HCT116 (cell line): ENCODE measurements at regions not wholly inside any gene's neighbourhood (a gene's known extent, or its start where the extent isn't known, plus 50 kb on each side); places are given as distances from the start of the nearest gene placed in this dataset.

Source experiments
- ATAC-seq: fragments of 200-7000 bp; cut with Tn5 transposase; 2 replicates; pipeline ENCODE4 v1.9.1; 2020; ENCODE audit warnings: mild to moderate bottlenecking, moderate library complexity
- BruUV-seq: library from RNA; stranded (reverse); fragments of 400-500 nt; replicated peaks from 2 replicates; lab custom pipeline; 2021; lab: Mats Ljungman, UMichigan
- CTCF ChIA-PET: fragments of 300-600 bp; sonication (Branson Sonifier 250); formaldehyde crosslinking; loops from one replicate; lab custom pipeline; 2021; ENCODE audit warnings: antibody characterized with exemption; lab: Charles Lee
- POLR2A ChIA-PET: fragments of 300-600, 350-600 bp; sonication (Branson Sonifier 250); formaldehyde crosslinking; loops from one replicate; lab custom pipeline; 2021; ENCODE audit warnings: antibody characterized with exemption; lab: Charles Lee
- RAD21 ChIA-PET, 2 experiments: fragments of 300-600 bp; sonication (Branson Sonifier 250); formaldehyde crosslinking; loops; one replicate each; lab custom pipeline; 2023; ENCODE audit warnings: low total read pairs in 2 of 2; ENCODE audit not compliant: uncharacterized antibody in 2 of 2, unreplicated experiment in 2 of 2, low non-redundant PET in 1 of 2; lab: Charles Lee
- DNase-seq: peaks from one replicate; pipeline ENCODE4 v3.0.0-alpha.2; 2010; ENCODE audit warnings: low read depth, low spot score
- H2AFZ ChIP-seq: fragments of 200-600 bp; shearing (Covaris generic), sonication (generic); 2 replicates; pipeline ENCODE4 v1.6.1; 2017; ENCODE audit warnings: low read depth, mixed run types, mixed read lengths, antibody characterized with exemption, low read length; ENCODE audit not compliant: poor library complexity, severe bottlenecking
- H3K27ac ChIP-seq: 2 replicates; pipeline ENCODE4 v1.5.1; 2012; ENCODE audit warnings: low read depth, low read length
- H3K27me3 ChIP-seq: fragments of 200-600 bp; sonication (generic); 2 replicates; pipeline ENCODE4 v1.6.1; 2016; ENCODE audit warnings: mixed run types, low read length, mixed read lengths; ENCODE audit not compliant: insufficient read depth
- H3K36me3 ChIP-seq, 2 experiments: fragments of 200-500 bp in 1 of 2; fragments of 200-600 bp in 1 of 2; sonication (Bioruptor generic) in 1 of 2; sonication (generic) in 1 of 2; 2 replicates each; pipeline versions ENCODE4 v1.5.1 to v1.6.1; 2014 to 2016; ENCODE audit warnings: low read length in 2 of 2, inconsistent platforms in 1 of 2, mixed read lengths in 1 of 2, mixed run types in 1 of 2; ENCODE audit not compliant: insufficient read depth in 2 of 2, control insufficient read depth in 1 of 2
- H3K4me1 ChIP-seq, 2 experiments: fragments of 200-600 bp in 1 of 2; sonication (generic) in 1 of 2; 2 replicates each; pipeline versions ENCODE4 v1.5.1 to v1.6.1; 2012 to 2017; ENCODE audit warnings: low read length in 2 of 2, inconsistent platforms in 1 of 2, mild to moderate bottlenecking in 1 of 2, mixed read lengths in 1 of 2, mixed run types in 1 of 2, moderate library complexity in 1 of 2; ENCODE audit not compliant: insufficient read depth in 2 of 2, control insufficient read depth in 1 of 2
- H3K4me2 ChIP-seq: fragments of 200-600 bp; sonication (generic); 2 replicates; pipeline ENCODE4 v1.6.1; 2017; ENCODE audit warnings: mixed run types, low read length, mixed read lengths
- H3K4me3 ChIP-seq, 2 experiments: fragments of 200-600 bp in 1 of 2; sonication (generic) in 1 of 2; replicated peaks in 1 of 2; 2 replicates each; pipeline ENCODE4 v1.5.1; 2011 to 2016; ENCODE audit warnings: low read length in 2 of 2, control low read depth in 1 of 2, low read depth in 1 of 2, mild to moderate bottlenecking in 1 of 2, mixed read lengths in 1 of 2, mixed run types in 1 of 2
- H3K79me2 ChIP-seq: fragments of 200-600 bp; sonication (generic); 2 replicates; pipeline ENCODE4 v1.6.1; 2017; ENCODE audit warnings: mild to moderate bottlenecking, mixed run types, low read length, moderate library complexity, mixed read lengths; ENCODE audit not compliant: insufficient read depth
- H3K9ac ChIP-seq: fragments of 200-600 bp; sonication (generic); 2 replicates; pipeline ENCODE4 v1.6.1; 2016; ENCODE audit warnings: low read length, mixed read lengths
- H3K9me2 ChIP-seq: fragments of 200-600 bp; sonication (generic), shearing (Covaris generic); 2 replicates; pipeline ENCODE4 v1.6.1; 2017; ENCODE audit warnings: mixed run types, mild to moderate bottlenecking, moderate library complexity; ENCODE audit not compliant: insufficient read depth
- H3K9me3 ChIP-seq, 2 experiments: fragments of 200-500 bp in 1 of 2; fragments of 200-600 bp in 1 of 2; sonication (Bioruptor generic) in 1 of 2; sonication (generic) in 1 of 2; 2 replicates each; pipeline ENCODE4 v1.6.1; 2014 to 2017; ENCODE audit warnings: low read length in 2 of 2, mixed read lengths in 2 of 2, inconsistent platforms in 1 of 2, low read depth in 1 of 2, mild to moderate bottlenecking in 1 of 2, mixed run types in 1 of 2, moderate library complexity in 1 of 2; ENCODE audit not compliant: control insufficient read depth in 1 of 2, insufficient read depth in 1 of 2
- H4K20me1 ChIP-seq: fragments of 200-600 bp; sonication (generic), shearing (Covaris generic); 2 replicates; pipeline ENCODE4 v1.6.1; 2017; ENCODE audit warnings: mixed run types, mild to moderate bottlenecking, moderate library complexity; ENCODE audit not compliant: insufficient read depth
- CBX3 ChIP-seq: IDR thresholded peaks from 2 replicates; pipeline ENCODE4 v1.6.1; 2012; ENCODE audit warnings: low read depth
- CTCF ChIP-seq, 3 experiments: fragments of 200-600 bp in 1 of 3; sonication (generic) in 1 of 3; IDR thresholded peaks in 2 of 3; conservative IDR thresholded peaks in 1 of 3; 2 replicates each; pipeline ENCODE4 v1.5.1; 2012 to 2017; ENCODE audit warnings: low read depth in 2 of 3, low read length in 2 of 3, antibody characterized with exemption in 1 of 3, borderline replicate concordance in 1 of 3, control low read depth in 1 of 3, mild to moderate bottlenecking in 1 of 3, mixed read lengths in 1 of 3, mixed run types in 1 of 3, moderate library complexity in 1 of 3; ENCODE audit not compliant: insufficient read depth in 1 of 3
- EZH2 ChIP-seq: fragments of 200-600 bp; sonication (generic); IDR thresholded peaks from 2 replicates; pipeline ENCODE4 v1.6.1; 2017; ENCODE audit warnings: antibody characterized with exemption, mixed run types
- JUND ChIP-seq: IDR thresholded peaks from 2 replicates; pipeline ENCODE4 v1.6.1; 2012
- MAX ChIP-seq: IDR thresholded peaks from 2 replicates; pipeline ENCODE4 v1.6.1; 2012
- POLR2AphosphoS5 ChIP-seq: IDR thresholded peaks from 2 replicates; pipeline ENCODE4 v1.6.1; 2011; ENCODE audit warnings: mild to moderate bottlenecking, low read depth, low read length, moderate library complexity
- SIN3A ChIP-seq: IDR thresholded peaks from 2 replicates; pipeline ENCODE4 v1.6.1; 2012; ENCODE audit warnings: low read depth
- SP1 ChIP-seq: IDR thresholded peaks from 2 replicates; pipeline ENCODE4 v1.6.1; 2012; ENCODE audit warnings: low read depth
- SRF ChIP-seq: IDR thresholded peaks from 2 replicates; pipeline ENCODE4 v1.6.1; 2012; ENCODE audit warnings: low read depth
- TCF7L2 ChIP-seq: IDR thresholded peaks from 2 replicates; pipeline ENCODE4 v1.7.0; 2011; ENCODE audit warnings: borderline replicate concordance, inconsistent platforms; ENCODE audit not compliant: insufficient read depth, insufficient read length; ENCODE audit errors: extremely low read depth
- YY1 ChIP-seq: IDR thresholded peaks from 2 replicates; pipeline ENCODE4 v1.6.1; 2011; ENCODE audit warnings: low read length, low read depth, moderate library complexity, mild to moderate bottlenecking; ENCODE audit not compliant: insufficient replicate concordance; ENCODE audit errors: extremely low read depth
- ZNF274 ChIP-seq: fragments of 200-500 bp; sonication (Bioruptor generic); IDR thresholded peaks from 2 replicates; pipeline ENCODE4 v1.6.1; 2014; ENCODE audit warnings: mild to moderate bottlenecking, low read depth, low read length, inconsistent platforms
- intact Hi-C: fragments of 100-400 bp; cut with micrococcal nuclease; formaldehyde crosslinking; loops from 2 replicates; pipeline ENCODE4 v1.10.0; 2022

GRCh38 chr10:25666276-25666675, 267.8 kb upstream of the MYO3A start (continued):
- no peak for TF ChIP-seq CTCF (IDR thresholded peaks at IDR 0.05 in 2 of 3, conservative IDR thresholded peaks at IDR 0.05 in 1 of 3; ENCODE audit: borderline replicate concordance in 1 of 3, insufficient read depth in 1 of 3, low read depth in 2 of 3, low read length in 2 of 3)
- TF ChIP-seq JUND, result no peak
- no peak for TF ChIP-seq POLR2AphosphoS5

GRCh38 chr10:25675204-25675603, 258.8 kb upstream of the MYO3A start:
- no peaks in the 10 kb centered on the region for H3K27me3 ChIP-seq
- no peaks in the 10 kb centered on the region for H3K9me3 ChIP-seq
- ATAC-seq, result no peak
- no peaks in the 10 kb centered on the region for H4K20me1 ChIP-seq
- no peak overlapping the region for H3K27ac ChIP-seq
- ChIA-PET RAD21 (no interaction called here), CTCF (no interaction called here), POLR2A (no interaction called here)
- H2AFZ ChIP-seq, result no peak overlapping the region
- intact Hi-C loops, result no loop called here
- H3K4me1 ChIP-seq, result no peaks in the 10 kb centered on the region
- no peak overlapping the region for H3K4me2 ChIP-seq
- H3K9ac ChIP-seq, result no peak overlapping the region
- H3K9me2 ChIP-seq, result no peaks in the 10 kb centered on the region
- no peaks in the 10 kb centered on the region for H3K36me3 ChIP-seq
- no peaks in the 10 kb centered on the region for H3K79me2 ChIP-seq
- no peak overlapping the region for H3K4me3 ChIP-seq
- TF ChIP-seq SIN3A, result no peak
- no peak for TF ChIP-seq SRF
- TF ChIP-seq, all 23 proteins: peak for 0
- no peak for DNase-seq
- no TSS peak for BruUV-seq

GRCh38 chr10:25675615-25676014, 258.4 kb upstream of the MYO3A start:
- Histone ChIP-seq H3K4me3 (no peak overlapping the region), H3K27me3 (no peaks in the 10 kb centered on the region), H3K4me1 (no peaks in the 10 kb centered on the region), H2AFZ (no peak overlapping the region), H3K4me2 (no peak overlapping the region), H3K9ac (no peak overlapping the region), H3K36me3 (no peaks in the 10 kb centered on the region), H3K9me3 (no peaks in the 10 kb centered on the region), H3K27ac (no peak overlapping the region), H3K79me2 (no peaks in the 10 kb centered on the region), H3K9me2 (no peaks in the 10 kb centered on the region), H4K20me1 (no peaks in the 10 kb centered on the region)
- DNase-seq (no peak), ATAC-seq (no peak)
- ChIA-PET POLR2A (no interaction called here), CTCF (no interaction called here), RAD21 (no interaction called here)
- no TSS peak for BruUV-seq
- intact Hi-C loops, result no loop called here
- no peak for TF ChIP-seq SRF
- TF ChIP-seq YY1, result no peak
- TF ChIP-seq TCF7L2, result no peak
- TF ChIP-seq EZH2, result no peak
- no peak for TF ChIP-seq MAX
- no peak for TF ChIP-seq SIN3A
- no peak for TF ChIP-seq CTCF (IDR thresholded peaks at IDR 0.05 in 2 of 3, conservative IDR thresholded peaks at IDR 0.05 in 1 of 3; ENCODE audit: borderline replicate concordance in 1 of 3, insufficient read depth in 1 of 3, low read depth in 2 of 3, low read length in 2 of 3)
- no peak for TF ChIP-seq CBX3
- no peak for TF ChIP-seq SP1
- TF ChIP-seq POLR2AphosphoS5, result no peak
- no peak for TF ChIP-seq ZNF274
